ENCODE measurements at regions not wholly inside any gene's neighbourhood (a gene's known extent, or its start where the extent isn't known, plus 50 kb on each side); places are given as distances from the start of the nearest gene placed in this dataset.

- Histone ChIP-seq H3K4me3 (no peak overlapping the region), H3K9me3 (no peaks in the 10 kb centered on the region), H3K27me3 (no peaks in the 10 kb centered on the region), H3K27ac (no peak overlapping the region), H3K36me3 (no peaks in the 10 kb centered on the region), H3K4me1 (no peaks in the 10 kb centered on the region)
- TF ChIP-seq, protein P1, sequence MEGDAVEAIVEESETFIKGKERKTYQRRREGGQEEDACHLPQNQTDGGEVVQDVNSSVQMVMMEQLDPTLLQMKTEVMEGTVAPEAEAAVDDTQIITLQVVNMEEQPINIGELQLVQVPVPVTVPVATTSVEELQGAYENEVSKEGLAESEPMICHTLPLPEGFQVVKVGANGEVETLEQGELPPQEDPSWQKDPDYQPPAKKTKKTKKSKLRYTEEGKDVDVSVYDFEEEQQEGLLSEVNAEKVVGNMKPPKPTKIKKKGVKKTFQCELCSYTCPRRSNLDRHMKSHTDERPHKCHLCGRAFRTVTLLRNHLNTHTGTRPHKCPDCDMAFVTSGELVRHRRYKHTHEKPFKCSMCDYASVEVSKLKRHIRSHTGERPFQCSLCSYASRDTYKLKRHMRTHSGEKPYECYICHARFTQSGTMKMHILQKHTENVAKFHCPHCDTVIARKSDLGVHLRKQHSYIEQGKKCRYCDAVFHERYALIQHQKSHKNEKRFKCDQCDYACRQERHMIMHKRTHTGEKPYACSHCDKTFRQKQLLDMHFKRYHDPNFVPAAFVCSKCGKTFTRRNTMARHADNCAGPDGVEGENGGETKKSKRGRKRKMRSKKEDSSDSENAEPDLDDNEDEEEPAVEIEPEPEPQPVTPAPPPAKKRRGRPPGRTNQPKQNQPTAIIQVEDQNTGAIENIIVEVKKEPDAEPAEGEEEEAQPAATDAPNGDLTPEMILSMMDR (IDR thresholded peaks at IDR 0.05), result no peak
- no peak for TF ChIP-seq POLR2A (IDR thresholded peaks at IDR 0.05)
- intact Hi-C loops (cut with DNase I; ENCODE audit: low total_unique reads), result no loop called here
- DNase-seq, result no peak
These were observed 94.8 kb downstream of the CPN2 start for GRCh38 chr3:194256040-194256945.

- intact Hi-C loops (cut with DNase I; ENCODE audit: low total_unique reads), result no loop called here
These were observed 93.9 kb downstream of the CPN2 start for GRCh38 chr3:194257151-194257621.

DNA sequence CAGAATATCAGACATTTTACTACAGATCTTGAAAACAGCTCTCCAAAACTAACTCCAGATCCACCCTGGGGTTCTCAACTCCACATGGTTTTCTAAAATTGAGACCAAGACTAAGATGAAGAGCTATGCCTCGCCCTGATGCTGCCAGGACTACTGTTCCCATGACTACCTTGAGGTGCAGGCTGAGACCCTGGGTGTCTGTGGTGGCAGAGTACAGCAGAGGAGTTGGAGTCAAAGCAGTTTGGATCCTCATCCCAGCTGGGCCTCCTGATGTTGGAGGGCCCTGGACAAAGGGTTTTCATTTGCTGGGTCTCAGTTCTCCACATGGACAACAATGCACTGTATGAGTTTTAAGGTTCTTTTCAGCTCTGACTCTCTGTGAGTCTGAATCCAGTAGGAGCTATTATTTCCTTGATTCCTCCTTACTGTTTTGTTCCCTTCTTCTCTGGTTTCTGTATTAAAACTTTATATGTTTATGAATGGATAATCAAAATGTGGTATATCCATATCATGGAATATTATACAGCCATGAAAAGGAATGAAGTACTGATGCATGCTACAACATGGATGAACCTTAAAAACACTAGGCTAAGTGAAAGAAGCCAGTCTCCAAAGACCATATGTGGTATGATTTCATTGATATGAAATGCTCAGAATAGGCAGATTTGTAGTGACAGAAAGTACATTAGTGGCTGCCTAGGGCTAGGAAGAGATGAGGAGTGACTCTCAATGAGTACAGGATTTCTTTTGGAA, 93.0 kb downstream of the CPN2 start:
- no peak overlapping the region for H3K4me3 ChIP-seq
- H3K27me3 ChIP-seq, result no peaks in the 10 kb centered on the region
- TF ChIP-seq, protein P1 (IDR thresholded peaks at IDR 0.05), result no peak
- TF ChIP-seq POLR2A (IDR thresholded peaks at IDR 0.05), result no peak
- intact Hi-C loops (cut with DNase I; ENCODE audit: low total_unique reads), result no loop called here
- H3K4me1 ChIP-seq, result no peaks in the 10 kb centered on the region
- no peak overlapping the region for H3K27ac ChIP-seq
- no peaks in the 10 kb centered on the region for H3K9me3 ChIP-seq
- DNase-seq, result no peak
- H3K36me3 ChIP-seq, result no peaks in the 10 kb centered on the region

More at GRCh38 chr3:194257151-194257621, 93.9 kb downstream of the CPN2 start:
- DNase-seq, result no peak
- H3K4me3 ChIP-seq, result no peak overlapping the region
- no peaks in the 10 kb centered on the region for H3K4me1 ChIP-seq
- no peaks in the 10 kb centered on the region for H3K36me3 ChIP-seq
- H3K27me3 ChIP-seq, result no peaks in the 10 kb centered on the region
- no peaks in the 10 kb centered on the region for H3K9me3 ChIP-seq
- no peak overlapping the region for H3K27ac ChIP-seq
- TF ChIP-seq, protein P1 (IDR thresholded peaks at IDR 0.05), result no peak
- TF ChIP-seq POLR2A (IDR thresholded peaks at IDR 0.05), result no peak

- TF ChIP-seq POLR2A (IDR thresholded peaks at IDR 0.05), result no peak
- TF ChIP-seq, protein P1 (IDR thresholded peaks at IDR 0.05), result no peak
- Histone ChIP-seq H3K27ac (no peak overlapping the region), H3K27me3 (no peaks in the 10 kb centered on the region), H3K9me3 (no peaks in the 10 kb centered on the region), H3K4me3 (no peak overlapping the region), H3K36me3 (no peaks in the 10 kb centered on the region), H3K4me1 (no peaks in the 10 kb centered on the region)
- intact Hi-C loops (cut with DNase I; ENCODE audit: low total_unique reads), result no loop called here
- no peak for DNase-seq
These were observed 91.0 kb downstream of the CPN2 start for GRCh38 chr3:194259982-194260766.
